ENCODE measurements at regions not wholly inside any gene's neighbourhood (a gene's known extent, or its start where the extent isn't known, plus 50 kb on each side); places are given as distances from the start of the nearest gene placed in this dataset.

- FAIRE-seq: no peak
- no peak for DNase-seq (ENCODE audit: insufficient read length)
- TF ChIP-seq TAF1 (IDR thresholded peaks at IDR 0.05; ENCODE audit: borderline replicate concordance, low read depth, low read length) (no peak), POLR2A (IDR thresholded peaks at IDR 0.05; ENCODE audit: low read depth, low read length) (no peak), POLR2AphosphoS5 (IDR thresholded peaks at IDR 0.05; ENCODE audit: low read depth, low read length) (no peak)
Measured at GRCh38 chr10:3312403-3312940, 139.9 kb upstream of the PITRM1 start.

DNA sequence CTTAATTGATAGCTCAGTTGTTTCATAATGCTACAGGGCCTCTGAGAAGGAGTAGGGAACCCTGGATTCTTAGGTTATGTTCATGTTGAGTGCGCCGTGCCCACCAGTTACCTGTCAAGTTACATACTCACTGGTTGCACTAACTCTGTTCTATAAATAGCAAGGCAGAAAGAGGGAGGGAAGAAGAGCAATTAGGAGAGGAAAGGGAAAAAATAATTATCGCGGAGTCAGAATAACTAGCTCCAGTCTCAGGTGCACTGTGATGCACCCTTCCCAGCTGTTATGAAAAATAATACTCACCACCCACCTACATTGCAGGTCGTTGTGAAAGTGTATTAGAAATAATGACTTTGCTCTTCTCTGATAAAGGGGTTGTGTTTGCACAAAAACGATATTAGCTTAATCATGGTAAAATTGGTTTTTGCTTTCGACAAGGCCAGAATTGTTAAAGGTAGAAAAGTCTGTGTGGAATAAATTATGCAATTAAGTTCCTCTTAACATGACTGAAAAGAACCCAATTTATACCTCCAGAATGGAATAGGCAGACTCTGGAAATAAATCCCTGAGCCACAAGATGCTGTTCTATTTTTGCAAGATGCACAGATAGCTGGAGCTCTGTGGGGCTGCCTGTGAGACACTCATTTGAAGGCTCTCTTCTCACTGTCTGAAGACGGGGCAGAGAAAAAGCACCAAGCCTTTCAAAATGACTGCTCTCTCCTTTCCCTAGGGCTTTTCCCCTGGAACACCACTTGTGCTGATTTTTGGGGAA, 137.6 kb upstream of the PITRM1 start:
- DNase-seq (ENCODE audit: insufficient read length): no peak
- FAIRE-seq: no peak
- no peak for TF ChIP-seq POLR2A (IDR thresholded peaks at IDR 0.05; ENCODE audit: low read depth, low read length)
- TF ChIP-seq TAF1 (IDR thresholded peaks at IDR 0.05; ENCODE audit: borderline replicate concordance, low read depth, low read length): no peak
- TF ChIP-seq POLR2AphosphoS5 (IDR thresholded peaks at IDR 0.05; ENCODE audit: low read depth, low read length): no peak

GRCh38 chr10:3306050-3306449, 133.5 kb upstream of the PITRM1 start:
- no peak for DNase-seq (ENCODE audit: insufficient read length)
- no peak for TF ChIP-seq TAF1 (IDR thresholded peaks at IDR 0.05; ENCODE audit: borderline replicate concordance, low read depth, low read length)
- FAIRE-seq: no peak

- FAIRE-seq (no peak), DNase-seq (ENCODE audit: insufficient read length) (no peak)
- no peak for TF ChIP-seq POLR2A (IDR thresholded peaks at IDR 0.05; ENCODE audit: low read depth, low read length)
- TF ChIP-seq POLR2AphosphoS5 (IDR thresholded peaks at IDR 0.05; ENCODE audit: low read depth, low read length): no peak
- no peak for TF ChIP-seq TAF1 (IDR thresholded peaks at IDR 0.05; ENCODE audit: borderline replicate concordance, low read depth, low read length)
Measured at GRCh38 chr10:3295582-3296151, 123.1 kb upstream of the PITRM1 start.

- TF ChIP-seq TAF1 (IDR thresholded peaks at IDR 0.05; ENCODE audit: borderline replicate concordance, low read depth, low read length) (no peak), POLR2A (IDR thresholded peaks at IDR 0.05; ENCODE audit: low read depth, low read length) (no peak), POLR2AphosphoS5 (IDR thresholded peaks at IDR 0.05; ENCODE audit: low read depth, low read length) (no peak)
- no peak for FAIRE-seq
- no peak for DNase-seq (ENCODE audit: insufficient read length)
Measured at GRCh38 chr10:3294919-3295581, 122.5 kb upstream of the PITRM1 start.

DNA sequence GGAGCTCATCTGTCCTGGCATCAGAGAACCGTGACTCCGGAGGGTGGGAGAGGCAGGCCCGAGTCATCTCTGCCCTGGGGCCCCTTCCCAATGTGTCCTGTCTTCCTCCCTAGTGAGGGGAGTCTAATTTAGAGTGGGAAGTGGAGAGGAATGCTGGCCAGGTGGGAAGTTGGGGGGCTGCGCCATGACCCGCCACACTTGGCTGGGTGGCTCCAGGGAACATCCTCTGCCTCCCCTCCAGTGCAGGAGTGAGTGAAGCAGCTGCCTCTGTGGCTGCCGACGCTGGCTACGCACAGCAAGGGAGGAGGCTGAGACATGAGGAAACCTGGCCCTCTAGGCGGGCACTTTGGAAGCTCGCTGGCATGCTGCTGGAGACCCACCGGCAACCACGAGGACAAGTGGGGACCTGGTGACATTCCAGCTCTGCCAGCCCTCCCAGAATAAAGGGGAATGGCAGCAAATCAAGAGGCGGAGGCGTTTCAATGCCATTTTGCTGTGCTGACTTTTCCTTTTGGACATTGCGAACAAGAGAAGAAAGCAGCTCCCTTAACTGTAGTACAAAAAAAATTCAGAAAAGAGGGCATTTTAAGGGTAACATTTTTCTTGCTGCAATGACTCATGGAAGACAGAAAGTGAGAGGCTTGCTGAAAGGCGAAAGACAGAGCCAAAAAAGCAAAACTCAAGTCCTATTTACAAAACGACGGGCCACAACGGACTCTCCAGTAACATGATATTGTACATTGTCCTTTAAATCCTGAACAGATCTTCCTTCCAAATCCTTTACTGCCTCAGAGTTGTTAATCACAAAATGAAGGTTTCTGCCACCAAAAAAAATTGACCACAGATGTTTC, 121.2 kb upstream of the PITRM1 start:
- no peak for TF ChIP-seq POLR2A (IDR thresholded peaks at IDR 0.05; ENCODE audit: low read depth, low read length)
- no peak for TF ChIP-seq TAF1 (IDR thresholded peaks at IDR 0.05; ENCODE audit: borderline replicate concordance, low read depth, low read length)
- no peak for TF ChIP-seq POLR2AphosphoS5 (IDR thresholded peaks at IDR 0.05; ENCODE audit: low read depth, low read length)
- DNase-seq (ENCODE audit: insufficient read length) (no peak), FAIRE-seq (no peak)

DNA sequence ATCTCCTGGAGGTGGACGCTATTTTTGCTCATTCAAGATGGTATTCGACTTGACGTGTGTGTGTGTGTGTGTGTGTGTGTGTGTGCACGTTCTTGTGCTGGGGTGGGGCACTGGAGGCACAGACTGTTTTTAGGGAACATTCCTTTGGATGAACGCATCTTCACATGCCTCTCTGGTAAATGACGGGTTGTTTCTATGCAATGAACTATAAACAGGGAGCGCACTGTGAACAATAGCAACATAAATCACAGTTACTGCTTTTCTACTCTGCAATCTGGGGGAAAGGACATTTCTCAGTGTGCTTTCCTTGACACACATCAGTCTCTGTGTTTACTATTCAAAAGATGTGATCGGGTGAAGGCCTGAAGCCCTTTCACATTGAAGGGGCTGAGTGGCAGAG, 120.1 kb upstream of the PITRM1 start:
- DNase-seq (ENCODE audit: insufficient read length) (no peak), FAIRE-seq (no peak)
- TF ChIP-seq POLR2A (IDR thresholded peaks at IDR 0.05; ENCODE audit: low read depth, low read length) (no peak), POLR2AphosphoS5 (IDR thresholded peaks at IDR 0.05; ENCODE audit: low read depth, low read length) (no peak), TAF1 (IDR thresholded peaks at IDR 0.05; ENCODE audit: borderline replicate concordance, low read depth, low read length) (no peak)

DNA sequence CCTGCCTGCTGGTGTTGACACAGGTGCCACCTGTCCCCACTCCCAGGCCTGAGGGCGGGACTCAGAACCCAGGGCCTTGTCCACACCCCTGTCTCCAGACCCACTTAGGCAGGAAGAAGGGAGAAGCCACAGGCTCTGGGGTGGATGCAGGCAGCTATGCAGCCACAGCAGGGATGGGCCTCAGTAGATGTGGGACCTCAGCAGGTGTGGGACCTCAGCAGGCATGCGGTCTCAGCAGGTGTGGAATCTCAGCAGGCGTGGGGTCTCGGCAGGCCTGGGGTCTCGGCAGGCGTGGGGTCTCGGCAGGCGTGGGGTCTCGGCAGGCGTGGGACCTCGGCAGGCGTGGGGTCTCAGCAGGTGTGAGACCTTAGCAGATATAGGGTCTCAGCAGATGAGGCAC, 118.0 kb upstream of the PITRM1 start:
- TF ChIP-seq POLR2A (IDR thresholded peaks at IDR 0.05; ENCODE audit: low read depth, low read length) (no peak), POLR2AphosphoS5 (IDR thresholded peaks at IDR 0.05; ENCODE audit: low read depth, low read length) (no peak), TAF1 (IDR thresholded peaks at IDR 0.05; ENCODE audit: borderline replicate concordance, low read depth, low read length) (no peak)
- DNase-seq (ENCODE audit: insufficient read length) (no peak), FAIRE-seq (no peak)

GRCh38 chr10:3287572-3288445, 115.2 kb upstream of the PITRM1 start:
- FAIRE-seq: no peak
- no peak for TF ChIP-seq POLR2A (IDR thresholded peaks at IDR 0.05; ENCODE audit: low read depth, low read length)
- no peak for TF ChIP-seq TAF1 (IDR thresholded peaks at IDR 0.05; ENCODE audit: borderline replicate concordance, low read depth, low read length)
- no peak for TF ChIP-seq POLR2AphosphoS5 (IDR thresholded peaks at IDR 0.05; ENCODE audit: low read depth, low read length)
- DNase-seq (ENCODE audit: insufficient read length): no peak

- no peak for FAIRE-seq
- TF ChIP-seq POLR2A (IDR thresholded peaks at IDR 0.05; ENCODE audit: low read depth, low read length) (no peak), POLR2AphosphoS5 (IDR thresholded peaks at IDR 0.05; ENCODE audit: low read depth, low read length) (no peak), TAF1 (IDR thresholded peaks at IDR 0.05; ENCODE audit: borderline replicate concordance, low read depth, low read length) (no peak)
- DNase-seq (ENCODE audit: insufficient read length): no peak
Measured at GRCh38 chr10:3282674-3283017, 110.1 kb upstream of the PITRM1 start.

Measured in GM12892 (cell line).